ENCODE measurements at regions not wholly inside any gene's neighbourhood (a gene's known extent, or its start where the extent isn't known, plus 50 kb on each side); places are given as distances from the start of the nearest gene placed in this dataset.

- DNase-seq = no peak
Observed at GRCh38 chr7:28231176-28231575, 50.6 kb upstream of the JAZF1 start.

- no peak for DNase-seq
Observed at GRCh38 chr7:28236560-28236959, 56.0 kb upstream of the JAZF1 start.

- DNase-seq = no peak
Observed at GRCh38 chr7:28237363-28237762, 56.8 kb upstream of the JAZF1 start.

- peak; percentile 26 to 31 for DNase-seq
Observed at GRCh38 chr7:28239823-28240204, 59.2 kb upstream of the JAZF1 start.

GRCh38 chr7:28240481-28240880 lies 59.9 kb upstream of the JAZF1 start:
- DNase-seq = no peak

- DNase-seq = no peak
Observed at GRCh38 chr7:28243861-28244260, 63.3 kb upstream of the JAZF1 start.

GRCh38 chr7:28245123-28245878 lies 64.7 kb upstream of the JAZF1 start:
- DNase-seq = no peak

GRCh38 chr7:28246921-28247461 lies 66.4 kb upstream of the JAZF1 start:
- no peak for DNase-seq

GRCh38 chr7:28258240-28258639 lies 77.6 kb upstream of the JAZF1 start:
- DNase-seq = no peak

- no peak for DNase-seq
Observed at GRCh38 chr7:28260969-28261368, 80.4 kb upstream of the JAZF1 start.

- no peak for DNase-seq
Observed at GRCh38 chr7:28263622-28264271, 83.2 kb upstream of the JAZF1 start.

- DNase-seq = no peak
Observed at GRCh38 chr7:28266402-28266801, 85.8 kb upstream of the JAZF1 start.

- no peak for DNase-seq
Observed at GRCh38 chr7:28267012-28267411, 86.4 kb upstream of the JAZF1 start.

GRCh38 chr7:28269700-28270361 lies 89.2 kb upstream of the JAZF1 start:
- DNase-seq = no peak

GRCh38 chr7:28270536-28270935 lies 89.9 kb upstream of the JAZF1 start:
- DNase-seq = no peak

- peak; percentile 32 to 37 for DNase-seq
Observed at GRCh38 chr7:28272461-28272877, 91.9 kb upstream of the JAZF1 start.

GRCh38 chr7:28276298-28276697 lies 95.7 kb upstream of the JAZF1 start:
- no peak for DNase-seq

GRCh38 chr7:28277364-28277763 lies 96.8 kb upstream of the JAZF1 start:
- DNase-seq = no peak

GRCh38 chr7:28277958-28278357 lies 97.4 kb upstream of the JAZF1 start:
- DNase-seq = no peak

- DNase-seq = no peak
Observed at GRCh38 chr7:28280516-28280915, 99.9 kb upstream of the JAZF1 start.

- DNase-seq = no peak
Observed at GRCh38 chr7:28290496-28290895, 109.9 kb upstream of the JAZF1 start.

GRCh38 chr7:28291559-28291958 lies 111.0 kb upstream of the JAZF1 start:
- DNase-seq = no peak

- peak in 1 of 2 experiments; percentile 28 for DNase-seq
Observed at GRCh38 chr7:28292834-28293526, 112.4 kb upstream of the JAZF1 start.

All from activated T-cell treated with anti-CD3 and anti-CD28 coated beads, Interleukin-2, amount 50 U/mL, for 48 hours (primary cell).